Activated T-cell treated with anti-CD3 and anti-CD28 coated beads, Interleukin-2, amount 50 U/mL, for 48 hours (primary cell): ENCODE measurements at regions not wholly inside any gene's neighbourhood (a gene's known extent, or its start where the extent isn't known, plus 50 kb on each side); places are given as distances from the start of the nearest gene placed in this dataset.

Experiments
- DNase-seq, 2 experiments: peaks; one replicate each; pipeline ENCODE4 v3.0.0-alpha.2; 2020

DNA sequence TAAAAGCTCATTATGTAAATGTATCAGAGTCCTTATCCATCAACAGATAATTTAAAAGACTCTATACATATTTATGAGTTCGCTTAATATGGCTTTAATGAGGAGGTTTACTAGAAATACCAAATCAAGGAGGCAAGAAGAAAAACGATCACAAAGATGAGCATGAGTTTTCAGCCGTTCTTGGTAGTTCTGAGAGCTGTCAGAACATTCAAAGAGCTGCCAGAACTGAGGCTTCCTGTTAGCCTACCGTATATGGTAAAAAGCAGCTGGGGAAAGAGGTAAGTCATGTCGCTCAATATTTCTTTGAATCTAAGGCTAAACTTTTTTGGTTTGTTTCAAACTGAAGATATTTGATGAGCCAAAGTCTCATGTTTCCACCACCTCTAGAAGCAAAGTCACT, 115.3 kb upstream of the PLXNC1 start:
- DNase-seq, result no peak

DNA sequence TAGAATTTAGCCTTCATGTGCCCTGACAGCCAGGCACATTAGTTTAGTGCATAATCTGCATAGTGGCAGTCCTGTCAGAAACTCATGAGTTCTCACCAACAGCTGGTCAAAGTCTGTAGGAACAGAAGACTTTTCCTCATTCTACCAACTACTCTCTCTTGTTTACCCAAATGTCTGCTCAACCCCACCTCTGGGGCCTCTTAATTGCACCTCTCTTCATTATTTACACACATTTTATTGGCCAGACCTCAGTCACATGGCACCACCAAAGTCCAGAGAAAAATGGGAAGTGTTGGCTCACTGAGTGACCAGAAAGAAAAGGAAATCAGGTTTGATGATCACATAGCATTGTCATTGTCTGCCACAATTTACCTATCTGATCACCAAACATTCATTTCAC, 114.6 kb upstream of the PLXNC1 start:
- no peak for DNase-seq

DNA sequence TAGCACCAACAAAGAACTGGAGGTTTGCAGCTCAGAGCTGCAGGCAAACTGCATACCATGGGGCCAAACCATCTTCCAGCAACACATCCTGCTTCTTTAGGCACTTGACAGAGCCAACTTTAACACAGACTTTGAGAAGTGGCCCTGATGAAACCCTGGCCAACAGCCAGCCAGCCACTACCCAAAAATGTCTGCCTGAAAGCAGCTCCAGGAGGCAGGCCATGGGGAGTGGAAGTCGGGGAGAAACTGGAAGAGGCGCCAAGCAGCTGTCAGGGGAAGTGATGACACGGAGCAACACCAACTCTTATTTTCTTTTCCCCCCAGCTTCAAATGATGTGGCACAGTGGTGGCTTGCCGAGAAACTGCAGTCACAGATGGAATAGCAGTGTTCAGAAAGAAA, 110.9 kb upstream of the PLXNC1 start:
- no peak for DNase-seq

DNA sequence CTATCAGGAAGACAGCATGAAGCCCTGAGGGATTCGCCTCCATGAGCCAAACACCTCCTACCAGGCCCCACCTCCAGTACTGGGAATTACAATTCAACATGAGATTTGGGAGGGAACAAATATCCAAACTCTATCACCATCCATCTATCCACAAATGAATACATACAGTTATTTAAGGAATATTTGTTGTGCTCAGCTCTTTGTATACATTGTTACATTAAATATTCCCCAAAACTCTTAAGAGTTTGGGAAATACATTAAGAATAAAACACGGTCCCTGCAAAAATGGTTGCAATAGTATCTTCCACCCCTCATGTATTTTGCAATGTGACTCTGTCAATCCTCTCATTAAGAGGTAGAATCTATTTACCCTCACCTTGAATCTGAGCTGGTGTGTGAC, 109.8 kb upstream of the PLXNC1 start:
- no peak for DNase-seq

DNA sequence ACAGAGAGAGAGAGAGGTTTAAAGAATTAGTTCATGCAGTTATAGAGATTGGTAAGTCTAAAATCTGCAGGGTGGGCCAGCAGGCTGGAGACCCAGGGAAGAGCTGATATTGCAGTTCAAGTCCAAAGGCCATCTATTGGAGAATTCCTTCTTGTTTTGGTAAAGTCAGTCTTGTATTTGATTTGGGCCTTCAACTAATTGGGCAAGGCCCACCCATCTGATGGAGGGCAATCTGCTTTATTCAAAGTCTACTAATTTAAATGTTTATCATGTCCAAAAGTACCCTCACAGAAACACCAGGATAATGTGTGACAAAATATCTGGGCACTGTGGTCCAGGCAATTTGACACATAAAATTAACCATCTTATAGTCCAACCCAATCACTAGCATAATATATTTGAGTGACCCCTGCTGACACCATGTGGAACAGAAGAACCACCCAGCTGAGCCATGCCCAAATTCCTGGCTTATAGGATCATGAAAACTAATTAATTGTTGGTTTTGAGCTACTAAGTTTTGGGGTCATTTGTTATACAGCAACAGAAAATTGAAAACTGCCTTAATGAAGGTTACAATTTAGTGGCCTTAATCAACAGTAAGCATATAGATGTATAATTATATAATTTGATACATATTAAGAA, 109.1 kb upstream of the PLXNC1 start:
- no peak for DNase-seq

DNA sequence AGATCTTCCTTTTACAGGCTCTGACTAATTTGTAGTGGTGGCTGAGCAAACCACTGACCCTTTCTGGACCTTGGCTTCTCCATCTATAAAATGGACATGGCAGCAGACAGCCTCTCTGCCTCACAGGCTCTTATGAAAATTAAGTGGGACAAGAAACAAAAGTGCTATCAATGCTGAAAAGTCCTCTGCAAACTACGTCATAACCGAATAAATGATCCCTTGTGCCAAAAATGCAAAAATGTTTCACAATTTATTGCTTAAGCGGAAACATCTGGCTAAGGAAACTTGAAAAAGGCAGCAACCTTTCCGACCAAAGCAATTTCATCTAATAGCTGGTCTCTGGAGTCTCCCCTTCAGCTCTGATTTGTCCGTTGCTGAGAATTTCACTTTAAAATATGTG, 108.5 kb upstream of the PLXNC1 start:
- DNase-seq, result no peak

DNA sequence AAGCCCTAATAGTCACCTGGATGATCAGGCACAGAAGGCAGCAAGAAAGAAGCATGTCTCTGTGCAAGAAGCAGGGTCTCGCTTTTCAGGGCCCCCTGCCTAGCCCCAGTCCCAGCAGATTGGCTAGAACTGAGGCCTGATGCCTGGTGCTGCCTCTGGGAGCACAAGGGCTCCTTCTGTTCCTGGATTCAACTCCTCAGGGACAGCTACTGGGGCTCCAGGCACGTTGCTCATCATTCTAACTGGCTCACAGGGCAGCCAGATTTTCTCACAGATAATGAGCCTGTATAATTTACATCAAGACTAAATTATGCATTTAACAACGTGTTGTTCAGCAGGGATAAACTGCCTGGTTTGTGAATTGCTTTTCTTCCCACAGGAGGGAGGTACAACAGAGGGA, 106.5 kb upstream of the PLXNC1 start:
- DNase-seq, result no peak

DNA sequence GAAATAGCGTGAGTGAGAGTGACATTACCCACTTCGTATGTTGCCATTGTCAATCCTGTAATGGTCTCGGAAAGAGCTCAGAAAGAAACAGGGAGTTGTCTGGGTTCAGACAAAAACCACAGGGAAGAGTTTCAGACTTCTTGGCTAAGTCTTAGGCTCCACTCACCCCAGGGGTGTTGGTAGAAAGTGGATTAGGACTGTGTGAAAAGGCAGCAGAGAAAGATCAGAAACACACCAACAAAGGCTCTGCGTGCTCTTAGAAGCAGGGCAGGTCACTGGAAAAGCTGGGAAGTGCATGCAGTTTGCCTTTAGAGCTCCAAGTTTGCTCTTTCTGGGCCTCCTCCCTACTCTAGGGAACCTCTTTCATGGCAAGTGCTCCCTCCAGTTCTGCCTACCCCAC, 106.1 kb upstream of the PLXNC1 start:
- DNase-seq, result no peak

DNA sequence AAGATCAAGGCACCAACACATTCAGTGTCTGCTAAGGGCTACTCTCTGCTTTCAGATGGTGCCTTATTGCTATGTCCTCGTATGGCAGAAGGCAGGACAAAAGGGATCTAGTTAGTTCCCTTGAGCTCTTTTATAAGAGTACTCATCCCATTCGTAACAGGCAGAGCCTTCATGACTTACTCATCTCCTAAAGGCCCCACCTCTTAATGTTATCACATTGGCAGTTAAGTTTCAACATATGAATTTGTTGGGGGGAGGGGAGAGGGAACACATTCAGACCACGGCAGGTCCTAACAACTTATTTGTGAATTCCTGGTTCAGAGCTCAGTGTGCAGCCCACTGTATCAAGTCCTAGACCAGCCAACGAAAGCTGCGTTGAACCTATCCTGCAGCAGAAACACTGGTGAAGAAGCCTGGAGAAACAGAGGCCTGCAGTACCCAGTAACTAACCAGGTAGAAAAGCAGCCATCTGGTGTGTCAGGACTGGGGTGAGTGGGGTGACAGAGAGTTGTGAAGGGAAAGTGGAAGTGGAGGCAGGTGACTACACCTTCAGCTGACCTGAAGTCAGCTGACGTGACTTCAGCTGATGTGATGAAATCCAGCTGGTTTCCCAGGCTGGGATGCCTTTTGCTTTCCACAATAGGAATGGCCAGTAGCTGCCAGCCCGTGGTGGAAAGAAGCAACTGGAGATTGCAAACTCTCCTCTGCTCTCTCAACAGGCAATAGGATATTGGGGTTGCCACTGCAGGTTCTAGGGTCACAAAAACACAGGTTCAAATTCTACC, 101.6 kb upstream of the PLXNC1 start:
- DNase-seq, result no peak

DNA sequence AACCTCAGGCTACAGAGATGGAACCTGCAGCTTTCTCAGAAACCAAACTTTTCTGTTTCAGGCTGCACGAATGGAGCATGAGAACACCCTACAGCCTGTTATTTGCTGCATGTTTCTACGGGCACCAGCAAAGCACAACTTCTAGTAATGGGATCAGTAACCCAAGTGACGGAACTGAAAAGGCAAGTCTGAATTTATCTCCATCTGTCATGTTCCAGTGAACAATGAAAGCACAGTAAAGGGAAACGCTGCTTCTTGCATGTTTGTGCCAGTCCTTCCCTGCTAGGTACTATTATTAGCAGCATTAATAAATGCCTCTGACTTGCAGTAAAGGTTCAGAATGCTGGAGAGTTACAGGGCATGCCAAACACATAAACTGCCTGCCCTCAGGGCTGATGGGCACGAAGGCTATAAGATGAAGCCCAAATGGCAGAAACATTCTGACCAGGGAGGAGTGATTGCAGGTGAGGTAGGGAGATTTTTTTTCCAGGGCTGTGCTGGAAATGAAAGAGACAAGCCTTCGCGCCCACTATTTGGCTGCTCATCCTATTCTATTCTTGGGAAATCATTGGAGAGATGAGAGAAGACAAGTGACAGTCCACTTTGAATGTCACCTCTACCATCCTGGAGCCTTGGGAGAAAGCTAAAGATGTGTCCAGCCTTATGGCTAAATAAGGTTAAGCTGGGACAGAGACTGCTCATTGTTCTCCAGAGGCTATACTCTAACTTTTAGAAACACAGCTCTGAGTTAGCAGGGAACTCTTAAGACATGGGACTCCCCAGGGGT, 100.4 kb upstream of the PLXNC1 start:
- DNase-seq, result no peak

DNA sequence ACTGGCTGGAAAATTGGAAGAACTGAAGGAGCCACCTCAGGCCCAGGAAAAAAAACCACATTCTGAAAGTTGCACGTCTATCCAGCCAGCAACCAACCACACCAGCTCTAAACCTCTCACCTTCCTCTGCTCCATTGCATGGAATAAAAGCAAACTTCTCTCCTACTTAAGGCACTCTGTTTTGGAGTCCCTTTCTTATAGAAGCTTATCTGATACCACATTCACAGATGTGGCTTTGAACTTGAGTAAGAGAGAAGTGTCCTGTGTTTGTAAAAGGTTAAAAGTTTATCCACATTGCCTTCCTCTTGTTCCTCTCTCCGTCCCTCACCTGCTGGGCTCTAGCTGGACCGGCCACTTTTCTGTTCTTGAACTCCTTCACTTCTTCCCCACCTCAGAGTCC, 99.6 kb upstream of the PLXNC1 start:
- no peak for DNase-seq

DNA sequence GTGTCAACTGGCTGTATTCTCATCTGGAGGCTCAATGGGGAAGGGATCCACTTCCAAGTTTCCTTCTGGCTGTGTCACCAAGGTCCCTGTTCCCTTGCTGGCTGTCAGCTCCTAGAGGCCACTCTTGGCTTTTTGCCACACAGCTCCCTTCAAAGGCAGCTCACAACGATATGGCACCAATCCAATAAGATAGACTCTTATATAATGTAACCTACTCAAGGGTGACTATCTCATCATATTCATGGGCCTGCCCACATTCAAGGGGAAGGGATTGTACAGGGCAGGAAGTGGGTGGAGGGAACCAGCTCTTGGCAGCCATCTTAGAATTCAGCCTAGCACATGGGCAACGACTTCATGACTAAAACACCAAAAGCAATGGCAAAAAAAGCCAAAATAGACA, 98.7 kb upstream of the PLXNC1 start:
- no peak for DNase-seq

DNA sequence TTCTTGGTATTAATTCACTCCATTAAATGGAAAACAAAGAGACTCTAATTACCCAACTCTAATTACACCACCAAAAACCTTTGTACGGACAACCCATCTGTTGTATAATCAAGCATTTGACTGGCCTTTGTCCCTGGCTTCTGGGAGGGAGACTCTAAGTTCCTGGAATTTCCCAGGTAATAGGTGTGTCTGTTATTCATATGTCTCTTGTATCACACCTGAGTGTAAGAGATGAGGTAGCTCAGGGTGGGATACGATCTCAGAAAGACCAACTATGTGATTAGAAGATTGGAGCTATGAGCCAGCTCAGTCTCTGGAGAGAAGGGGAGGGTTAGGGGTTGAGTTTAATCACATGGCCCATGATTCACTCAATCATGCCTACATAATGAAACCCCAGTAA, 94.7 kb upstream of the PLXNC1 start:
- no peak for DNase-seq

DNA sequence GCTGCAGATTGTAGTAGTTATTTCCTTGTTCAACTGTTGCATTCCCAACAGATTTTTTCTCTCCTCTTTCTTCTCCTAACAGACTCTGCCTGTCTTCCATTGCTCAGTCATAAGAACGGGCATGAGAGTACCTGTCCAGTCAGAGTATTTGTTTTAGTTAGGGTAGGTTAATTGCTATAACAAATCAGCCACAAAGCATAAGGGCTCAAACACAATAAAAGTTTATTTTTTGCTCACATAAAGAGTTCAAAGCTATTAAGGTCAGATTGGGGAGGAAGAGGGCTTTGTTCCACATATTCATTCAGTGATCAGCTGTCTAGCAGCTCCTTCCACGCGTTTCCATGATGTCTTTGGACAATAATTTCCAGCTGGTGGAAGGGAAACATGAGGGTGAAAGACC, 92.8 kb upstream of the PLXNC1 start:
- no peak for DNase-seq

DNA sequence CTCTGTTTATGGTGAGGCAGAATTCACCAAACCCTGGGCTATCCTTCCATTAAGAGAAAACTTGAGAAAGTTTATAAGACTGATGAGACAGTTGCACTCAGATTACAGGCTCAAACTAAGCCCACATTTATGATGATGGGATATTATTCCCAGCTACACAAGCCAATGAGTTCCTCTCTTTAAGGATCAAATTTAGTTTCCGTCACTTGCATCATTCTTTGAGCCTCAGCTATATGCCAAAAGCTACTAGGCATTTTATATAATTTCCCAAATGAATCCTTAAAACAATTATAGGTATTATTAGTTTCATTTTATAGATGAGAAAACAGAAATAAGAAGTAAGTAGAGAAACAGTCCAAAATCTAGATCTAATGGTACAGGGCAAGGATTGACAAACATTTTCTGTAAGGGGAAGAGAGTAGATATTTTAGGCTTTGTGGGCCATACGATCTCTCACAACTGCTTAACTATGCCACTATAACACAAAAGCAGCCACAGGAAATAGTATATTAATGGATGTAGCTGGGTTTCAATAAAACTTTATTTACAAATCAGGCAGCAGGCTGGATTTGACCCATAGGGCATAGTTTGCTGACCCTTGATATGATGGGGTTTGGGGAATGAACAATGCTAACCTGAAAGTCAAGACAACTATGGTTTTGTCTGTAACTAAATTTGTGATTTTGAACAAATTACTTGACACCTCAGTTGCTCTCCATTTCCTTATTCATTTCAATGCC, 91.8 kb upstream of the PLXNC1 start:
- DNase-seq, result no peak

DNA sequence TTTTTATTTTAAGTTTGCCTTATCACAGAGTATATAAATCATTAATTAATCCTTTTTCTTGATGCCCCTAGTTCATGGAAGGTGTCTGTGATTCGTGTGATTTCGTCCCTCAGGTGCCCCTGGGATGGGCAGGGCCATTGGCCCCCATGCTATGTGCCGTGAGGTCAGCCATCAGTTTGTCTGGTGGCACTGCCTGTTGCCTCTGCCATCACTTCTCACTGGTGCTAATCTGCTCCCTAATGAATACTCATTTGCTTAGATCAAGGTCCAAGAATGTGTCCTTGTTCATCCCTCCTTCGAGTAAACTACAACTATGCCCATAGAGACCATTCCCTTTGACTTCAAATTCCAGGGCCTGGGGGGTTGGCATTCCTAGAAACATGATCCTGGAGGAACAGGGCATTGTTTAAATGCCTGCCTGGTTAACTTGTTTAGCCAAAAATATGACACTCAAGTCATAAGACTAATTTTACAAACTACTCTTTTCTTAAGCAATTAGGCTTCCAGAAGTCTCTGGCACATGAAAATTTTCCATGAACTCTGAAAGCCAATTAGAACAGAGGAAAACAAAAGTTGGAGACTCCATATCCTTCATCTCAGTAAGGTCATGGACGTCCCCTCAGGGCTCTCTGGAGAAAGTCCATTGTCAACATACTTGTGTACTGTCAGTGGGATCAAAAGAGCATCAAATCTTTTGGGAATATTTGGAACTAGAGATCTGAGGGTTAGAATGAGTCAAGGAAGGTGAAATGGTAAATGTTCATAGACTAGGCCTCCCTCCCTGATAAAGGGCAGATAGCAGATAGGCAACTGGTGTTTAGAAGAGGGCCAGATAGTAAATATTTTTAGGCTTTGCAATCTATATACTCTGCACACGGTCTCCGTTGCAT, 90.9 kb upstream of the PLXNC1 start:
- DNase-seq, result no peak

DNA sequence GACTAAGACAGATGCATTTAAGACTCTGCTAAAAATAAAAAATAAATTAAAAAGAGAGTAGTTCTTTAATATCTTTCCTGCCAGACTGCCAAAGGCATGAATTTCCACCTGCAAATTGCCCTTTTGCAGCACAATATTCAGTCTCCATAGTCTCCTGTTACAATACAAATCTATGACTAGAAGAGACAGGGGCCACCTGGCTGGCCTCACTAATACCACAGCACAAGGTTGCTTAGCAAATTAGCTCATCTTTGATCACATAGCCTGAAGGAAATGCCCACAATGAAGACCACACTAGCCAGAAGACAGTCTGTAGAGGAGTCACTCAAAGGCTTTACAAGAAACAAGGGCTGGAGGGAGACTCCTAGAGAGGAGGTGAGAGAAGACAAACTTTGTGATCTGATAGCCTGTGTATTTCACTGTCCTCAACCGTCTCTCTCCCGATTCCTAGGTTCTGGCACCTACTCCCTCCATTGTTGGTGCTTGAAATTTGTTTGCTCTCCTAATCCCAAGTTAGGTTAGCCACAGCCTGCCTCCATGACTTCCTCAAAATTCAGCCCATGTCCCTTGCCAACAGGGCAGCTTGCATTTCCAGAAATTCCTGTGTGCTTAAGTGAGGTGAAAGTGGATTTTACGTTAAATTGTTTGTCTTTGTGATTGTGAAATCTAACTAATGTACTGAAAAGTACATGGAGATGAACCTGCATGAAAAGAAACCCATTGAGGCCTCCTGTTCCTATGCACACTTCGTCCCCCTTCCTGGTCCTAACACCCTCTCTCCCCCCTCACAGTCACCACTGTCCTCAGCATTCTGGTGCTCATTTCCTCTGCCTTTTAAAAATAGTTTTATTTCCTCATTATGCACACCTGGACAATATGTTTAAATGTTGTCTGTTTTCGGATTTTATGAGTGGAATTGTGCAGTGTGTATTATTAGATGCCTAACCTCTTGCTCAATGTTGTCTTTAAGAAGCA, 88.7 kb upstream of the PLXNC1 start:
- DNase-seq, result no peak

DNA sequence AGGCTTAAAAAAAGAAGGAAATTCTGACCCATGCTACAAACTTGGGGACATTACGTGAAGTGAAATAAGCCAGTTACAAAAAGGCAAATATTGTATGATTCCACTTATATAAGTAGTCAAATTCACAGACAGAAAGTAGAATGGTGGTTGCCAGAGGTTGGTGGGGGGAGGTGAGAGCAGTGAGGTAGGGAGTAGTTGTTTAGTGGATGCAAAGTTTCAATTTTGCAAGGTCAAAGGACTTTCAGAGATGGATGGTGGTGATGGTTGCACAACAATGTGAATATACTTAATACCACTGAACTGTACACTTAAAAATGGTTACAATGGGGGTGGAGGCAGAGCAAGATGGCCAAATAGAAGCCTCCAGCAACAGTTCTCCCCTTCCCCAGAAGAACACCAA, 86.2 kb upstream of the PLXNC1 start:
- DNase-seq, result no peak

DNA sequence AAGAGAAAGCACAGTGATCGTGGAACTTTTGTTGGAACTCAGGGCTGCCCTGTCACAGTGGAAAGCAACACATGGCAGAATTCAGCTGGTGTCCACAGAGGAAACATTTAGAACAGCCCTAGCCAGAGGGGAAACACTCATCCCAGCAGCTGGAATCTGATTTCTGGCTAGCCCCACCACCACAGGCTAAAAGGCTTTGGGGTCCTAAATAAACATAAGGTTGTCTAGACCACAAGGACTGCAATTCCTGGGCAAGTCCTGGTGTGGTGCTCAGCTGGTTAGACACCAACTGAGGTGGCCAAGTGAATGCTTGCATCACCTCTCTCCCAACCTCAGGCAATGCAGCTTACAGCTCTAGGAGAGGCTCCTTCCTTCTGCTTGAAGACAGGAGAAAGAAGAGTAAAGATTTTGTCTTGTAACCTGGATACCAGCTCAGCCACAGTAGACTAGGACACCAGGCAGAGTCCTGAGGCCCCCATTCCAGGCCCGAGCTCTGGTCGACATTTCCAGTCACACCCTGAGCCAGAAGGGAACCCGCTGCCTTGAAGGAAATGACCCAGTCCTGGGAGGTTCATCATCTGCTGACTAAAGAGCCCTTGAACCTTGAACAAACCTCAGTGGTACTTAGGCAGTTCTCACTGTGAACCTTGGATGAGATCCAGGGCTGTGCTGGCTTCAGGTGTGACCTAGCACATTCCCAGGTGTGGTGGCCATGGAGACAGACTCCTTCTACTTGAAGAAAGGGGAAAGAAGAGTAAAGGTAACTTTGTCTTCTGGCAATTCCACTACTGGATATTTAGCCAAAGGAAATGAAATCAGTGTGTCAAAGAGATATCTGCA, 85.4 kb upstream of the PLXNC1 start:
- no peak for DNase-seq

DNA sequence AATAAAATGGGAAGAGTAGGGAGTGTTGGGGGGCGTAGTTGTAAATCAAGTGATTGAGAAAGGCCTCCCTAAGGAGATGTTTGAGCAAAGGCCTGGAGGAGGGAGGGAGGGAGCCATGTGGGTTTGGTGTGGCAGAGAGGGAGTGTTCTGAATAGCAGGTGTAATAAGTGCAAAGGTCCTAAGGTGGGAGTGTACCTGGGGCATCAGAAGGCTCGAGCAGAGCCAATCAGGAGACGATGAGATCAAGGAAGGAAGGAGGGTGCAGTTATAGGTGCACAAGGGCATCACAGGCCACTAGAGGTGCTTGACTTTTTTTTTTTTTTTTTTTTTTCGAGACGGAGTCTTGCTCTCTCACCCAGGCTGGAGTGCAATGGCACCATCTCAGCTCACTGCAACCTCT, 77.9 kb upstream of the PLXNC1 start:
- DNase-seq, result no peak
